ENCODE measurements at regions not wholly inside any gene's neighbourhood (a gene's known extent, or its start where the extent isn't known, plus 50 kb on each side); places are given as distances from the start of the nearest gene placed in this dataset.

- H3K27ac Mint-ChIP-seq, result no peak overlapping the region
- no peaks in the 10 kb centered on the region for H3K36me3 ChIP-seq (ENCODE audit: control insufficient read depth in 2 of 3, insufficient read depth in 3 of 3, low read length in 3 of 3)
- ChIA-PET POLR2A (no interaction called here), CTCF (no interaction called here)
- no peaks in the 10 kb centered on the region for H3K9me3 Mint-ChIP-seq
- no peaks in the 10 kb centered on the region for H3K36me3 Mint-ChIP-seq
- peaks cover 0 to 7% (median 0%) of the 10 kb centered on the region in 5 donors for H3K27me3 Mint-ChIP-seq
- H3K4me1 ChIP-seq (ENCODE audit: control insufficient read depth in 2 of 2, insufficient read depth in 2 of 2, low read length in 2 of 2), result no peaks in the 10 kb centered on the region
- H3K4me3 Mint-ChIP-seq, result no peak overlapping the region
- ATAC-seq (no peak), DNase-seq (no peak)
- no peak overlapping the region for H3K4me3 ChIP-seq (ENCODE audit: low read length)
- intact Hi-C loops (cut with micrococcal nuclease), result no loop called here
- no peak overlapping the region for H3K27ac ChIP-seq (ENCODE audit: low read depth, low read length)
- no peaks in the 10 kb centered on the region for H3K9me3 ChIP-seq (ENCODE audit: control insufficient read depth in 2 of 3, low read length in 3 of 3)
- no peaks in the 10 kb centered on the region for H3K27me3 ChIP-seq (ENCODE audit: control insufficient read depth in 2 of 2, insufficient read depth in 2 of 2, low read length in 2 of 2)
- no peaks in the 10 kb centered on the region for H3K4me1 Mint-ChIP-seq
Observed at GRCh38 chr12:90360300-90360699, 594.7 kb downstream of the CCER1 start.

- Histone ChIP-seq H3K27ac (ENCODE audit: low read depth, low read length) (no peak overlapping the region), H3K27me3 (ENCODE audit: control insufficient read depth in 2 of 2, insufficient read depth in 2 of 2, low read length in 2 of 2) (no peaks in the 10 kb centered on the region), H3K9me3 (ENCODE audit: control insufficient read depth in 2 of 3, low read length in 3 of 3) (no peaks in the 10 kb centered on the region), H3K4me1 (ENCODE audit: control insufficient read depth in 2 of 2, insufficient read depth in 2 of 2, low read length in 2 of 2) (no peaks in the 10 kb centered on the region), H3K4me3 (ENCODE audit: low read length) (no peak overlapping the region), H3K36me3 (ENCODE audit: control insufficient read depth in 2 of 3, insufficient read depth in 3 of 3, low read length in 3 of 3) (no peaks in the 10 kb centered on the region)
- H3K36me3 Mint-ChIP-seq, result no peaks in the 10 kb centered on the region
- no peaks in the 10 kb centered on the region for H3K4me1 Mint-ChIP-seq
- no peak overlapping the region for H3K4me3 Mint-ChIP-seq
- intact Hi-C loops (cut with micrococcal nuclease), result no loop called here
- ChIA-PET POLR2A (interaction anchor here (0.7 kb wide), 1 partner anchor 837 kb away, joined by 3 read pairs; no protein-coding TSS in a partner anchor), CTCF (no interaction called here)
- no peak for DNase-seq
- no peak for ATAC-seq
- no peak overlapping the region for H3K27ac Mint-ChIP-seq
- peaks cover 0 to 3% (median 0%) of the 10 kb centered on the region in 11 donors for H3K9me3 Mint-ChIP-seq
- peaks cover 0 to 7% (median 0%) of the 10 kb centered on the region in 5 donors for H3K27me3 Mint-ChIP-seq
Observed at GRCh38 chr12:90355711-90356355, 599.1 kb downstream of the CCER1 start.

GRCh38 chr12:90343966-90344365 lies 611.0 kb downstream of the CCER1 start:
- Mint-ChIP-seq H3K27me3 (peaks cover 0 to 26% (median 14%) of the 10 kb centered on the region in 5 donors), H3K4me3 (no peak overlapping the region), H3K9me3 (no peaks in the 10 kb centered on the region), H3K27ac (no peak overlapping the region), H3K36me3 (no peaks in the 10 kb centered on the region), H3K4me1 (no peaks in the 10 kb centered on the region)
- Histone ChIP-seq H3K4me3 (ENCODE audit: low read length) (no peak overlapping the region), H3K36me3 (ENCODE audit: control insufficient read depth in 2 of 3, insufficient read depth in 3 of 3, low read length in 3 of 3) (no peaks in the 10 kb centered on the region), H3K9me3 (ENCODE audit: control insufficient read depth in 2 of 3, low read length in 3 of 3) (no peaks in the 10 kb centered on the region), H3K4me1 (ENCODE audit: control insufficient read depth in 2 of 2, insufficient read depth in 2 of 2, low read length in 2 of 2) (no peaks in the 10 kb centered on the region), H3K27me3 (ENCODE audit: control insufficient read depth in 2 of 2, insufficient read depth in 2 of 2, low read length in 2 of 2) (no peaks in the 10 kb centered on the region), H3K27ac (ENCODE audit: low read depth, low read length) (no peak overlapping the region)
- CTCF ChIA-PET, result no interaction called here
- intact Hi-C loops (cut with micrococcal nuclease), result no loop called here
- DNase-seq (no peak), ATAC-seq (no peak)
- POLR2A ChIA-PET, result no interaction called here

- intact Hi-C loops (cut with micrococcal nuclease), result no loop called here
Observed at GRCh38 chr12:90342081-90342480, 612.9 kb downstream of the CCER1 start.

GRCh38 chr12:90339837-90340236 lies 615.1 kb downstream of the CCER1 start:
- Mint-ChIP-seq H3K9me3 (no peaks in the 10 kb centered on the region), H3K27ac (no peak overlapping the region), H3K36me3 (no peaks in the 10 kb centered on the region), H3K27me3 (peaks cover 0 to 16% (median 14%) of the 10 kb centered on the region in 5 donors), H3K4me1 (no peaks in the 10 kb centered on the region), H3K4me3 (no peak overlapping the region)
- DNase-seq, result no peak
- Histone ChIP-seq H3K4me1 (ENCODE audit: control insufficient read depth in 2 of 2, insufficient read depth in 2 of 2, low read length in 2 of 2) (no peaks in the 10 kb centered on the region), H3K9me3 (ENCODE audit: control insufficient read depth in 2 of 3, low read length in 3 of 3) (no peaks in the 10 kb centered on the region), H3K27me3 (ENCODE audit: control insufficient read depth in 2 of 2, insufficient read depth in 2 of 2, low read length in 2 of 2) (no peaks in the 10 kb centered on the region), H3K36me3 (ENCODE audit: control insufficient read depth in 2 of 3, insufficient read depth in 3 of 3, low read length in 3 of 3) (no peaks in the 10 kb centered on the region), H3K4me3 (ENCODE audit: low read length) (no peak overlapping the region), H3K27ac (ENCODE audit: low read depth, low read length) (no peak overlapping the region)
- no peak for ATAC-seq
- intact Hi-C loops (cut with micrococcal nuclease), result no loop called here
- ChIA-PET POLR2A (no interaction called here), CTCF (interaction anchor here (0.7 kb wide), 1 partner anchor 248 kb away, joined by 3 read pairs; no protein-coding TSS in a partner anchor)

More at GRCh38 chr12:90342081-90342480, 612.9 kb downstream of the CCER1 start:
- ATAC-seq (no peak), DNase-seq (no peak)
- Mint-ChIP-seq H3K4me3 (no peak overlapping the region), H3K9me3 (no peaks in the 10 kb centered on the region), H3K27me3 (peaks cover 0 to 23% (median 14%) of the 10 kb centered on the region in 5 donors), H3K4me1 (no peaks in the 10 kb centered on the region), H3K27ac (no peak overlapping the region), H3K36me3 (no peaks in the 10 kb centered on the region)
- Histone ChIP-seq H3K4me3 (ENCODE audit: low read length) (no peak overlapping the region), H3K27ac (ENCODE audit: low read depth, low read length) (no peak overlapping the region), H3K4me1 (ENCODE audit: control insufficient read depth in 2 of 2, insufficient read depth in 2 of 2, low read length in 2 of 2) (no peaks in the 10 kb centered on the region), H3K9me3 (ENCODE audit: control insufficient read depth in 2 of 3, low read length in 3 of 3) (no peaks in the 10 kb centered on the region), H3K36me3 (ENCODE audit: control insufficient read depth in 2 of 3, insufficient read depth in 3 of 3, low read length in 3 of 3) (no peaks in the 10 kb centered on the region), H3K27me3 (ENCODE audit: control insufficient read depth in 2 of 2, insufficient read depth in 2 of 2, low read length in 2 of 2) (no peaks in the 10 kb centered on the region)
- ChIA-PET POLR2A (no interaction called here), CTCF (interaction anchor here (0.6 kb wide), 1 partner anchor 318 kb away, joined by 4 read pairs; no protein-coding TSS in a partner anchor)

- intact Hi-C loops (cut with micrococcal nuclease), result no loop called here
- ATAC-seq, result no peak
Observed at GRCh38 chr12:90338365-90338764, 616.6 kb downstream of the CCER1 start.

GRCh38 chr12:90337018-90337417 lies 618.0 kb downstream of the CCER1 start:
- H3K4me3 Mint-ChIP-seq, result no peak overlapping the region
- H3K9me3 Mint-ChIP-seq, result no peaks in the 10 kb centered on the region
- POLR2A ChIA-PET, result no interaction called here
- CTCF ChIA-PET, result no interaction called here
- H3K36me3 Mint-ChIP-seq, result no peaks in the 10 kb centered on the region
- H3K27me3 Mint-ChIP-seq, result peaks cover 0 to 11% (median 6%) of the 10 kb centered on the region in 5 donors
- Histone ChIP-seq H3K27me3 (ENCODE audit: control insufficient read depth in 2 of 2, insufficient read depth in 2 of 2, low read length in 2 of 2) (no peaks in the 10 kb centered on the region), H3K36me3 (ENCODE audit: control insufficient read depth in 2 of 3, insufficient read depth in 3 of 3, low read length in 3 of 3) (no peaks in the 10 kb centered on the region), H3K9me3 (ENCODE audit: control insufficient read depth in 2 of 3, low read length in 3 of 3) (no peaks in the 10 kb centered on the region), H3K27ac (ENCODE audit: low read depth, low read length) (no peak overlapping the region), H3K4me1 (ENCODE audit: control insufficient read depth in 2 of 2, insufficient read depth in 2 of 2, low read length in 2 of 2) (no peaks in the 10 kb centered on the region), H3K4me3 (ENCODE audit: low read length) (no peak overlapping the region)
- intact Hi-C loops (cut with micrococcal nuclease), result no loop called here
- H3K4me1 Mint-ChIP-seq, result no peaks in the 10 kb centered on the region
- ATAC-seq (no peak), DNase-seq (no peak)
- no peak overlapping the region for H3K27ac Mint-ChIP-seq

More at GRCh38 chr12:90338365-90338764, 616.6 kb downstream of the CCER1 start:
- DNase-seq, result no peak
- H3K36me3 Mint-ChIP-seq, result no peaks in the 10 kb centered on the region
- Histone ChIP-seq H3K27me3 (ENCODE audit: control insufficient read depth in 2 of 2, insufficient read depth in 2 of 2, low read length in 2 of 2) (no peaks in the 10 kb centered on the region), H3K27ac (ENCODE audit: low read depth, low read length) (no peak overlapping the region), H3K4me3 (ENCODE audit: low read length) (no peak overlapping the region), H3K9me3 (ENCODE audit: control insufficient read depth in 2 of 3, low read length in 3 of 3) (no peaks in the 10 kb centered on the region), H3K36me3 (ENCODE audit: control insufficient read depth in 2 of 3, insufficient read depth in 3 of 3, low read length in 3 of 3) (no peaks in the 10 kb centered on the region), H3K4me1 (ENCODE audit: control insufficient read depth in 2 of 2, insufficient read depth in 2 of 2, low read length in 2 of 2) (no peaks in the 10 kb centered on the region)
- H3K27ac Mint-ChIP-seq, result no peak overlapping the region
- CTCF ChIA-PET, result no interaction called here
- H3K27me3 Mint-ChIP-seq, result peaks cover 0 to 16% (median 11%) of the 10 kb centered on the region in 5 donors
- no peaks in the 10 kb centered on the region for H3K9me3 Mint-ChIP-seq
- no peak overlapping the region for H3K4me3 Mint-ChIP-seq
- POLR2A ChIA-PET, result no interaction called here
- no peaks in the 10 kb centered on the region for H3K4me1 Mint-ChIP-seq

Data from naive thymus-derived CD4-positive, alpha-beta T cell (primary cell).